Esophagus muscularis mucosa (tissue), 4 donors: ENCODE measurements at regions not wholly inside any gene's neighbourhood (a gene's known extent, or its start where the extent isn't known, plus 50 kb on each side); places are given as distances from the start of the nearest gene placed in this dataset.

ENCODE experiments used
- DNase-seq: peaks from one replicate; pipeline ENCODE4 v3.0.0-alpha.2; 2017; ENCODE audit errors: extremely low spot score
- H3K27ac ChIP-seq, 4 donors: fragments of 200-600 bp; sonication (generic); replicated peaks in 1 of 4; 1 replicate in 3 of 4; 2 replicates in 1 of 4; pipeline ENCODE4 v1.5.1; 2016 to 2019; ENCODE audit warnings: mild to moderate bottlenecking in 1 of 4
- H3K27me3 ChIP-seq, 4 donors: fragments of 200-600 bp; sonication (generic); one replicate each; pipeline versions ENCODE4 v1.5.1 to v1.6.0; 2016 to 2019
- H3K36me3 ChIP-seq, 4 donors: fragments of 200-600 bp; sonication (generic); one replicate each; pipeline ENCODE4 v1.5.1; 2016 to 2019
- H3K4me1 ChIP-seq, 4 donors: fragments of 200-600 bp; sonication (generic); one replicate each; pipeline ENCODE4 v1.5.1; 2016 to 2019
- H3K4me3 ChIP-seq, 4 donors: fragments of 200-600 bp; sonication (generic); 1 replicate in 2 of 4; 2 replicates in 2 of 4; pipeline ENCODE4 v1.5.1; 2016 to 2019; ENCODE audit warnings: mild to moderate bottlenecking in 4 of 4, moderate library complexity in 1 of 4
- H3K9me3 ChIP-seq, 4 donors: fragments of 200-600 bp; sonication (generic); 1 replicate in 3 of 4; 2 replicates in 1 of 4; pipeline ENCODE4 v1.5.1; 2016 to 2019
- EP300 ChIP-seq: sonication (generic); formaldehyde crosslinking; IDR thresholded peaks from one replicate; pipeline ENCODE4 v1.6.1; 2017; ENCODE audit warnings: antibody characterized with exemption
- POLR2A ChIP-seq: fragments of 450-650 bp; IDR thresholded peaks from one replicate; pipeline ENCODE4 v1.6.1; 2017; ENCODE audit warnings: antibody characterized with exemption, moderate library complexity, mild to moderate bottlenecking, low read depth
- POLR2AphosphoS5 ChIP-seq, 2 donors: sonication (generic); formaldehyde crosslinking; IDR thresholded peaks; one replicate each; pipeline ENCODE4 v1.6.1; 2017; ENCODE audit warnings: antibody characterized with exemption in 2 of 2
- WGBS: methylation state at CpG from one replicate; pipeline ENCODE4 v1.1.5; 2018; 5-methylcytosine and 5-hydroxymethylcytosine counted together
- intact Hi-C: fragments of 100-400 bp; cut with DNase I; formaldehyde crosslinking; loops from one replicate; pipeline ENCODE4 v1.15.1; 2023
- TF ChIP-seq, protein P1 (sequence below), 3 experiments: fragments of 200-600 bp in 2 of 3; fragments of 450-650 bp in 1 of 3; sonication (generic) in 2 of 3; IDR thresholded peaks; one replicate each; pipeline ENCODE4 v1.5.1; 2017 to 2019; ENCODE audit warnings: antibody characterized with exemption in 3 of 3, mild to moderate bottlenecking in 2 of 3, moderate library complexity in 1 of 3

GRCh38 chr2:236513956-236514355, 55.7 kb upstream of the ACKR3 start:
- H3K27ac ChIP-seq: no peak overlapping the region
- no peaks in the 10 kb centered on the region for H3K36me3 ChIP-seq
- peaks cover 0 to 5% (median 1%) of the 10 kb centered on the region in 4 donors for H3K4me1 ChIP-seq
- DNase-seq: no peak
- TF ChIP-seq EP300: no peak
- TF ChIP-seq POLR2A: no peak
- TF ChIP-seq POLR2AphosphoS5 (IDR thresholded peaks at IDR 0.05): no peak
- TF ChIP-seq, protein P1, sequence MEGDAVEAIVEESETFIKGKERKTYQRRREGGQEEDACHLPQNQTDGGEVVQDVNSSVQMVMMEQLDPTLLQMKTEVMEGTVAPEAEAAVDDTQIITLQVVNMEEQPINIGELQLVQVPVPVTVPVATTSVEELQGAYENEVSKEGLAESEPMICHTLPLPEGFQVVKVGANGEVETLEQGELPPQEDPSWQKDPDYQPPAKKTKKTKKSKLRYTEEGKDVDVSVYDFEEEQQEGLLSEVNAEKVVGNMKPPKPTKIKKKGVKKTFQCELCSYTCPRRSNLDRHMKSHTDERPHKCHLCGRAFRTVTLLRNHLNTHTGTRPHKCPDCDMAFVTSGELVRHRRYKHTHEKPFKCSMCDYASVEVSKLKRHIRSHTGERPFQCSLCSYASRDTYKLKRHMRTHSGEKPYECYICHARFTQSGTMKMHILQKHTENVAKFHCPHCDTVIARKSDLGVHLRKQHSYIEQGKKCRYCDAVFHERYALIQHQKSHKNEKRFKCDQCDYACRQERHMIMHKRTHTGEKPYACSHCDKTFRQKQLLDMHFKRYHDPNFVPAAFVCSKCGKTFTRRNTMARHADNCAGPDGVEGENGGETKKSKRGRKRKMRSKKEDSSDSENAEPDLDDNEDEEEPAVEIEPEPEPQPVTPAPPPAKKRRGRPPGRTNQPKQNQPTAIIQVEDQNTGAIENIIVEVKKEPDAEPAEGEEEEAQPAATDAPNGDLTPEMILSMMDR (IDR thresholded peaks at IDR 0.05): no peak
- no peaks in the 10 kb centered on the region for H3K27me3 ChIP-seq
- intact Hi-C loops: loop anchor here (2.0 to 5.0 kb wide), 3 partner anchors 48 to 548 kb away; no protein-coding TSS in a partner anchor
- H3K4me3 ChIP-seq: no peak overlapping the region
- H3K9me3 ChIP-seq: no peaks in the 10 kb centered on the region
- 97% methylated on average over 8 of the region's 8 CpGs for WGBS

DNA sequence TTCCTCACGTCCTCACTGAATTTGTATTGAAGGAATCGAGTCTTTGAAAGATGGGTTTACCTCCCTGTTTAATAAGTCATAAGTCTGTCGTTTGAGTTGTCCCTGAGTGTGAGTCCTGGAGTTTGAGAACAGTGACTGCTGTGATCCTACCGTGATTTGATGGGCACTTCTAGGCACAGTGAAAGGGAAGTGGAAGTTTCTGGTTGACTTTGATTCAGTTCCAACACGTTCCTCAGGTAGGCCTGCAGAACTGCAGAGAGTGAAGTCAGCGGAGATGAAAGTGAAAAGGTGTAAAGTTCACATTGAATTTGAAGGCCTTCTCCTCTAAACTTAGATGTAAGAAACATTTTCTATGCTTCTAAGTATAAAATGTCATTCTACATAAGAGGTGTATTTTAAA, 52.9 kb upstream of the ACKR3 start:
- WGBS: 82% methylated on average over 6 of the region's 6 CpGs
- intact Hi-C loops: no loop called here

GRCh38 chr2:236517251-236518031, 52.2 kb upstream of the ACKR3 start:
- no peak overlapping the region for H3K27ac ChIP-seq
- TF ChIP-seq POLR2A (no peak), POLR2AphosphoS5 (IDR thresholded peaks at IDR 0.05) (no peak), EP300 (no peak)
- TF ChIP-seq, protein P1 (IDR thresholded peaks at IDR 0.05): no peak
- H3K36me3 ChIP-seq: no peaks in the 10 kb centered on the region
- peaks cover 0 to 5% (median 1%) of the 10 kb centered on the region in 4 donors for H3K4me1 ChIP-seq
- intact Hi-C loops: no loop called here
- H3K27me3 ChIP-seq: no peaks in the 10 kb centered on the region
- H3K4me3 ChIP-seq: no peak overlapping the region
- DNase-seq: no peak
- no peaks in the 10 kb centered on the region for H3K9me3 ChIP-seq
- 56% methylated on average over 11 of the region's 11 CpGs for WGBS

More for the DNA sequence above, 52.9 kb upstream of the ACKR3 start:
- Histone ChIP-seq H3K27me3 (no peaks in the 10 kb centered on the region), H3K36me3 (no peaks in the 10 kb centered on the region), H3K9me3 (no peaks in the 10 kb centered on the region), H3K27ac (no peak overlapping the region), H3K4me3 (no peak overlapping the region), H3K4me1 (peaks cover 0 to 5% (median 1%) of the 10 kb centered on the region in 4 donors)
- TF ChIP-seq EP300: no peak
- TF ChIP-seq POLR2AphosphoS5 (IDR thresholded peaks at IDR 0.05): no peak
- TF ChIP-seq POLR2A: no peak
- TF ChIP-seq, protein P1 (IDR thresholded peaks at IDR 0.05): no peak
- DNase-seq: no peak
